OCI-LY3 (cell line): ENCODE measurements at regions not wholly inside any gene's neighbourhood (a gene's known extent, or its start where the extent isn't known, plus 50 kb on each side); places are given as distances from the start of the nearest gene placed in this dataset.

ENCODE experiments used
- CTCF ChIP-seq: fragments of 200-600, 300-600 bp; sonication (generic); IDR thresholded peaks from 2 replicates; pipeline ENCODE4 v1.5.1; 2014; ENCODE audit warnings: antibody characterized with exemption, low read length, low read depth
- EZH2phosphoT487 ChIP-seq: fragments of 200-600 bp; shearing (Covaris generic); IDR thresholded peaks from 2 replicates; pipeline ENCODE4 v1.6.1; 2018; ENCODE audit warnings: antibody characterized with exemption, mixed run types, low read depth

- TF ChIP-seq CTCF (no peak), EZH2phosphoT487 (no peak)
These were observed 195.3 kb downstream of the ABHD5 start for GRCh38 chr3:43885908-43886618.
